ENCODE measurements at regions not wholly inside any gene's neighbourhood (a gene's known extent, or its start where the extent isn't known, plus 50 kb on each side); places are given as distances from the start of the nearest gene placed in this dataset.

DNA sequence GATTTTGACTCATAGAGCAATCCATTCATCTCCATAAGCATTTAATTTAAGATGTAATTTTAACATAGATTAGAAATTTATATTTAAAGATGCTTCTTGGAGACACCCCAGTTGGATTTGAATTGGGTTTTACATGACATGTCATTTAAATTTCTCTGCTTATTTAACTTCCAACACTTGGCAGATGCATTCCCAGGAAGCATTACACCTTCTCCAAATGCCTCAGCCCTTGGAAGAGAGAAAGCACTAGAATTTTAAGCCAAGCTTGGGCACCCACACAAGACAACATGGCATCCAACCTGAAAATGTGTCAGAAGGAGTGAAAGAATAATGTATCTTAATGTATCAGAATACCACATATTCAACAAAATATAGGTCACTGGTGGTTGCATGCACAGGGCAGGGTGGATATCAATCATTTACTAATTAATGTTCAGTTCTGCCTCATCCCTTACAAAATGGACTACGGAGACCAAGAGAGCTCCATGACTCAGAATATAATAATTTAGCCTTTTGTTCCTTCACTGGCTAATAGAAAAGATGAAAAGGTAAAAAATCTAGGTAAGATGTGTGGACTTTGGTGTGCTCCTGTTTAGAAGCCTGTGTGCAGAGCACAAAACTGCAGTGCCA lies 541.7 kb upstream of the SORCS1 start:
- no peak for DNase-seq (ENCODE audit: low read depth)

DNA sequence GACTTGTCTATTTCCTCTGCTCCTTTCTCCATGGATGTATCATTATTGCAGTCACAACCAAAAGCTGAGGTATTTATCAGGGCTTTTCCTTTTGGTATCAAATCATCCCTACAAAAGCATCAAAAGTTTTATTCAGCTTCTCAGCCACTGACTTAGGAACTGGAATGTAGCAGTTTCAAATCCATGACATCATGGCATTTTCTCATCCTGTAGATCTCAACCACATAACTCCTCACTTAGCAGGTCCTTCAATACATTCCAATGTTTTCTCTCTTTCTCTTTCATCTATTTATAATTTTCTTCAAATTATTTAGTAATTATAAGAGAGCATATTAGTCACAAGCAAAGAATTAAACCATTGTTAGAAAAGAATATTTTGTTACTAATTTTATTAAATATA lies 537.4 kb upstream of the SORCS1 start:
- DNase-seq (ENCODE audit: low read depth): no peak

DNA sequence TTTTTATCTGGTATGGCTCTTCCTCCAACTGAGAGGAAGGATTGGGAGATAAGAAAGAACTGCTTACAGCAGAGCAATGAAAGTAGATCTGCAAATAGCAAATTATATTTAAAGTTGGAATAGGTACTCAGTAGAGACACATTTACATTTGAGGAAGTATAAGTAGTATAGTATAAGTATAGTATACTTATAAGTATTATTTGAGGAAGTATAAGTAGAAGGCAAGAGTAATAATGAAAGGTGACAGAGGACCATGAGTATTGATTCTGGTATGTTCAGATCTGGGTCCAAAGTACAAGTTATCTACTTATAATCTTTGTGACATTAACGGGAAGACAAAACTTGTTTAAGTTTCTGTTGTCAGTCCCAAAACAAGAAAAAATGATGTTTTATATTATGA lies 527.6 kb upstream of the SORCS1 start:
- no peak for DNase-seq (ENCODE audit: low read depth)

DNA sequence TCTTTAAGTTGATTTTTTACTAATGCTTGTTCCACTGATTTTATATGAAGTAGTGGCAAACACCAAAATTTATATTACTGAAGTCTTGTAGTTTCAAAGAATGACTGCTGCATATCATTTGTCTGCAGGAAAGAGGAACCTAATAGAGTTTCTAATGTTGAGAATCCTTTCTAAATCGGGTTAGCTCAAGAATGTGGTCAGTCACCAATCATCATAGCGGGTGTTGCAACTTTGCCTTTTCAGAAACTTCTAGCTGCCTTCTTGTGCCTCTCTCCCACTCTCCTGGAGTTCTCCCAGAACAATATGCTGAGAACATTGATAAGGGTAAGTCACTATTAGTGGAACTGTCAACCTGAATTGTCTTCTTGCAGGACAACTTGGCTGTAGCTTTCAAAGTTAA lies 524.8 kb upstream of the SORCS1 start:
- no peak for DNase-seq (ENCODE audit: low read depth)

DNA sequence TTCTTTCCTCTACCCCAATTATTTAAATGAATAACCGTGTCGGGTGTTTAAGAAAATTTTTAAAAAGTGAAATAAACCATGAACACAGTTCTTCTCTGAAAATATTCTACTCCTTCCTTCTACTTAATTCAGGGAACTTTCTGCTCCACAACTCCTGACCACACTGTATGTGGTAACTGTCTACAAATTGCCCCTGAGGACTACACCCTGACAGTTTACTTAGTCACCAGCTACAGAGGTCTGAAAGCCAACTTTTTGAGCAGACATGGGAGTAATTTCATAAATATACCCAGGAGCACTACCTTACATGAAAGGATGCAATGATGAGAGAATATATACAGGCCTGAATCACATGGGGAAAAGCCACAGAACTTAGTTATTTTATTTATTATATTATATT lies 523.2 kb upstream of the SORCS1 start:
- DNase-seq (ENCODE audit: low read depth): no peak

DNA sequence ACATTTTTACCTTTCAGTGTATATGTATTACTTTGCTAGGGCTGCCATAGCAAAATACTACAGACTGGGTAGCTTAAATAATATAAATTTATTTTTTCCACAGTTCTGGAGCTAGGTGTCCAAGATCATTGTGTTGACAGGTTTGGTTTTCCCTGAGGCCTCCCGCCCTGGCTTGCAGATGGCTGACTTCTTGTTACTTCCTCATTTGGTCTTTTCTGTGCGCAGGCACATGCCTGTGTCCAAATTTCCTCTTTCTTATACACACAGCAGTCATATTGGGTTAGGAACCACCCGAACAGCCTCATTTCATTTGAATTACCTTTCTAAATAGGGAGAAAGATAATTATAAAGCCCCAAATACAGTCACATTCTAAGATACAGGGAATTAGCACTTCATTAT lies 521.6 kb upstream of the SORCS1 start:
- no peak for DNase-seq (ENCODE audit: low read depth)

DNA sequence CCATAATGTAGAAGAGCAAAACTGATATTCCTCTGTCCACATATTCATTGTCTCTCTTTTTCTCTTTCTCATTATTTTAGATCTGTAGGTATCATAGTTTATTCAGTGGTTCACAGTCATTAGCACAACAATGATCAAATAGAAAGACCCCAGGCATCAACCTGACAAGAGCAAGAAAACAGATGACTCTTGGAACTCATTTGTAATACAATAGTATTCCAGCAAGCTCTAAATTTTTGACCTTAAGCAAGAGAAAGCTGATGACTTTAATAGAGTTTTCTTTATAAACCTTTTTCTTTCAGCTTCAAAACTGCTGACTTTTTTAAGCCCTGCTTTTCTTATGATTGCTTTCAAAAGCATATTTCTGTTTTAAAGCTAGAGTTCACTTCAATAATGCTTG lies 507.5 kb upstream of the SORCS1 start:
- DNase-seq (ENCODE audit: low read depth): no peak

DNA sequence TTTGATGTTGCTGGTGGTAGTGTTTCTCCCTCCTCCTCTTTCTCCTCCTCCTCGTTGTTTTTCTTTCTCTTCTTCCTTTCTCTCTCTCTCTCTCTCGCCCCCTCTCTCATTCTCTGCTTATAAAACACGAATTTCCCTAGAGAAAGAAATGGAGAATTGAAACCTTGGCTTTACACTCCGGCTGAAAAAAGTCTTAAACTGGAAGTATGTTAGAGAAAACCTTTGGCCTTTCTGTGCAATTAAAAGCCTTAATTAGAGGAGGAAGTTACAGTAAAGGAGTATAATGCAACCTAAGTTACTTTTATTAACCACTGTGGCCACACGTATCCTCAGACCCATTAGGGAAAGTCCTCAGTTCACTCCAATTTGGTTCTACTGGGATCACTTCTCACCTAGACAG lies 501.7 kb upstream of the SORCS1 start:
- no peak for DNase-seq (ENCODE audit: low read depth)

DNA sequence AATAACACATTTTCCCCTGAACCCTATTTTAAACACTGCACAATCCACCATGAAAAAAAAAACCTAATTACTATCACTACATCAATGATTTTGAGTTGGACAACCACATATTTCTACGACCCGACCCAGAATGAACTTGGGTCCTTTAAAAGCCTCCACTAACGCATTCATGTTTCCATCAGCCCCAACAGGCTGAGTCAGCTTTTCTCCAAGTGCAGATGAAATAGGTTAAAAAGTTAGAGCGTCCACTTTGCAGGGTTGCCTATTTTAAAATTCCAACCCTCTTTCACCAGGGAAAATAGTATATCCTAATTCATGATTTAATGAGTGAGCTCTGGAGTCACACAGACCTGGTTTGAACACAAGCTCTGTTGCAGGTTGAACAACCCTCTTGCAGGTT lies 501.0 kb upstream of the SORCS1 start:
- no peak for DNase-seq (ENCODE audit: low read depth)

DNA sequence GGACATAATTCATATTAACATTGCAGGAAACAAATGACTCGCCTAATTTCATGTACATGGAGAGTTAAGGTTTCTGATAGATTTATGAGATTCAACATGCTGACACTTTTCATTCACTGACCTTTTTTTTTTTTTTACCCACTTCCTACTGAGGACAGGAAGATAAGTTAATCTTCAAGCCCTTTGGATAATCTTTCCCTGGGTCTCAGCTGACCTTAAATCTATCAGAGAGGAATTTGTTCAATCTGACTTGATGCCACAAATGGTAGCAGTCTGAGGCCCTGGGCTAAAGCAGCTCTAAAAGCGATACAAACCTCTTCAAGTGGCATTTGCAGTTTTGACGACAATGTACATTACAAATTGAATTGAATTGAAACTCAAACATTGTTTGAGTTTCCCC lies 493.3 kb upstream of the SORCS1 start:
- DNase-seq (ENCODE audit: low read depth): no peak

DNA sequence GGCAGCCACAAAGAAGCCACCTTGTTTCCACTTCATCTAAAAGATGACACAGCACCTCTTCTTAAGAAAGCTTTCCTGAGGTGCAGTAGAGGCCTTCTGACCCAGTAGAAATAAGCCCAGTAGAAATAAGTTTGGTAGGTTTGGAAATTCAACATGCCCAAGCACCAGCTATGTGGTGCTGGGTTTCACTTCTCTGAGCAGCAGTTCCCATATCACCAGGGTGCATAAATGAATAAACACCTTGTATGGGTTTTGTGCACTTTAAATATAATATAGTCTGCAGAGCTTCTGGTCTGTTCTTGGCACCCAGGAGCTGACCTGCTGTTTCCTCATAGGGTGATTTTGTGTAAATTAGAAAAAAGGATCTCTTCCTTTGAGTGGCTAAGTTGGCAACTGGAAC lies 492.4 kb upstream of the SORCS1 start:
- DNase-seq (ENCODE audit: low read depth): no peak

DNA sequence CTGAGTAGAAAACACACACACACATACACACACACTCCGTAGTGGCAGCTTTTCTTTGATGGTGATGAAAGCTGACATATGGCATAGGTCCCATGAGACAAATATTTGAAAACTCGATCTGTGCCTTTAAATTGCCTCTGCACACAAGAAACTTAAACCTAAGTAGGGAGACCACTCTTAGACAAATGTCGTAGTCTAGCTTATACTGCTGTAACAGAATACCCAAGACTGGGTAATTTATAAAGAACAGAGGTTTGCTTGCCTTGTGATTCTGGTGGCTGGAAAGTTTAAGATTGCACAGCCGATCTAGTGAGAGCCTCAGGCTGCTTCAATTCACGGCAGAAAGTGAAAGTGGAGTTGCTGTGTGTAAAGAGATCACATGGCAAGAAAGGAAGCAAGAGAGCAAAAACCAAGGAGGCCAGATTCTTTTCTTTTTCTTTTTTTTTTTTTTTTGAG lies 489.4 kb upstream of the SORCS1 start:
- DNase-seq (ENCODE audit: low read depth): peak; percentile 43

DNA sequence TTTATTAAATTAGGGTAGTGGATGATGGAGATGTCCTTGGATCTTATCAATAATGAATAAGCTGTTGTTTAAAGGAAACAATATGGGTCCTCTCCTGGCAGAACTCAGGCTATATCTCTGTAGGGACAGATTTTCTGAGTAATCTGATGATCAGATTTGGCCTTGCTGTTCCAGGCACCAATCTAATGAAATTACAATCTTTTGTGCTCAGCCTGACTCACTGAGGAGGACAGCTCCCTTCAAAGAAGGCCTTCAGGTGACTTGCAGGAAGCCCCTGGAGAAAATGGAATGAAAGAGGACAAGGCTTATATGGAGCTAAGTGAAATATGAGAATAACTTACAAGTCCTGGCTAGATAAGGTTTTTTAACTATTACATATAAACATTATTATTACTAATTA lies 486.4 kb upstream of the SORCS1 start:
- DNase-seq (ENCODE audit: low read depth): no peak

DNA sequence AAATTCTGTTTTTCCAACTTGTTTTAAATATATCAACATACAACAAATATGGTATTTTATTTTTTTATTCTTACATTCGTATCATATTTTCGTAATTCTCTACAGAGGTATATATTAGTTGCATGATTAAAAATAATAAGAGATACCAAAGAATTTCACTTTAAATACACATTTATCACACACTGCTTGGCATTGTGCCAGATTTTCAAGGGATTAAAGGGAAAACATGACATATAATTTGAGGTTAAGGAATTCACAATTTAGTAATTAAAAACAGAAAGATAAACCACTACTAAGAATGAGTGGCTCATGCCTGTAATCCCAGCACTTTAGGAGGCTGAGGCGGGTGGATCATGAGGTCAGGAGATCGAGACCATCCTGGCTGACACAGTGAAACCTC lies 484.7 kb upstream of the SORCS1 start:
- DNase-seq (ENCODE audit: low read depth): no peak

DNA sequence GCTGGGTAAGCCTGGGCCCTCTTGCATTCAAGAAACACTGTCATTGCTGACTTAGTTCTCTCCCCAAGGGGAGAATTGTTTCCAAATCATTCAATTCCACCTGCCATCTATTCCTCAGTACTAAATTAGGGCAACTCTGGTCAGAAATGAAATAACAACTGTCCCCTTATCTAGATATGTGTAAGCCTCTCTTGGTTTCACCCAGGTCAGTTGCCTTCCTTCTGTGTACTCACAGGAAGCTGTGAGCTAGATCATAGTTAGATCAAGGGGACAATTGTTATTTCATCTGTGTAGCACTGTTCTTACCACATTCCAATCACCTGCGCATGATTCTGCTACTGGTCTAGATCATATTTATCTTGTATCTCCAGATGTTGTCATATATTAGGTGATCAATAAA lies 483.0 kb upstream of the SORCS1 start:
- no peak for DNase-seq (ENCODE audit: low read depth)

DNA sequence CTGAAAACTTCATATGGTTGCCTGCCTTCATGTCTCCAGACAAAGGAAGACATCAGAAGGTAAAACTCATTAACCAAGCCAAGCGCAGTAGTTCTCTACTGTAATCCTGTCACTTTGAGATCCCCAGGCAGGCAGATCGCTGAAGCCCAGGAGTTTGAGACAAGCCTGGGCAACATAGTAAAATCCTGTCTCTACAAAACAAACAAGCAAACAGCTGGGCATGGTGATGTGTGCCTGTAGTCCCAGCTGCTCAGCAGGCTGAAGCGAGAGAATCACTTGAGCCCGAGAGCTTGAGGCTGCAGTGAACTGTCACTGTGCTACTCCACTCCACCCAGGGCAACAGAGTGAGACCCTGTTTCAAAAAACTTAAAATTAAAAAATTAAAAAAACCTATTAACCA lies 467.4 kb upstream of the SORCS1 start:
- DNase-seq (ENCODE audit: low read depth): no peak

DNA sequence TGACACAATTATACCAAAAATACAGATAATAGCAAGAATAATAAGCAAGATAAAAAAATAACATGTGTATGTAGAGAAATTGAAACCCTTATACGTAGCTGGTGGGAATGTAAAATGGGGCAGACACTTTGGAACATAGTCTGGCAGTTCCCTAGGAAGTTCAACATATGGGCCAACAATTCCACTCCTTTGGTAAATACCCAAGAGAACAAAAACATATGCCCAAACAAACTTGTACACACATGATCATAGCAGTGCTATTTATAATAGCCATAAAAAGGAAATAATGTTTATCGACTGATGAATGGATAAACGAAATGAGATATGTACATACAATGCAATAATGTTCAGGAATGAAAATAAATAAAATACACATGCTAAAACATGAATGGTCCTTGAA lies 462.4 kb upstream of the SORCS1 start:
- no peak for DNase-seq (ENCODE audit: low read depth)

DNA sequence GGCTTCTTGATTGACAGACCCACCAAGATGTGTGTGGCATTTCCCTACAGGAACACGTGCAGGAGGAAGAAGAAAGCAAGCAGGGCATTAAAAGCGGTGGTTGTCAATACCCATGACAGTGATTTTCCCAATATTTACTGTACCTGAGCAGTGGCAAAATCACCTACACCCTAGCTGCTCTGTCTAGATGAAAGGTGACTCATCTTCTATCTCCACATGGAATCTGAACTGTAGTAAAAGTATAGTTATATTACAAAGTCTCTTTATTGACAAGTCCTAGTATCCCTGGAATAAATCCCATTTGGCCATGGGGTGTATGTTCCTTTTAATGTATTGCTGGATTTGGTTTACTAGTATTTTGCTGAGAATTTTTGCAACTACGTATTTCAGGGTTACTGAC lies 458.8 kb upstream of the SORCS1 start:
- no peak for DNase-seq (ENCODE audit: low read depth)

DNA sequence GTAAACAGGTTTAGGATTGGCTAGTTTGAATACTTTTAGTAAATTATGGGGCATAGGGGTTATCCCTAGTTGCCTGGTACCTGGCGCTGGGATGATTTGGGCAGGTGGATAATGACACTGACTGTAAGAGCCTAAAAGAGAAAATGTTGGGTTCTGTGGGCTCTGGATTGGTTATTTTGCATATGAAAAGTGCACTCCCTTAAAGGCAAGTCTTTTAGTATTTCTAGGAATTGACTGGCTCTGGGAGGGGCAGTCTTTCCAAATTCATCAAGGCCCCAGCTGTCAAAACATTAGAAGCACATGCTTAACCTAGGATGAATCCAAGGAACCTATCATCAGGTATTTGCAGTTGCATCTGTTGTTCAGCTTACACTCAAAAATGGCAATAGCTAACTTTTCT lies 454.6 kb upstream of the SORCS1 start:
- DNase-seq (ENCODE audit: low read depth): no peak

DNA sequence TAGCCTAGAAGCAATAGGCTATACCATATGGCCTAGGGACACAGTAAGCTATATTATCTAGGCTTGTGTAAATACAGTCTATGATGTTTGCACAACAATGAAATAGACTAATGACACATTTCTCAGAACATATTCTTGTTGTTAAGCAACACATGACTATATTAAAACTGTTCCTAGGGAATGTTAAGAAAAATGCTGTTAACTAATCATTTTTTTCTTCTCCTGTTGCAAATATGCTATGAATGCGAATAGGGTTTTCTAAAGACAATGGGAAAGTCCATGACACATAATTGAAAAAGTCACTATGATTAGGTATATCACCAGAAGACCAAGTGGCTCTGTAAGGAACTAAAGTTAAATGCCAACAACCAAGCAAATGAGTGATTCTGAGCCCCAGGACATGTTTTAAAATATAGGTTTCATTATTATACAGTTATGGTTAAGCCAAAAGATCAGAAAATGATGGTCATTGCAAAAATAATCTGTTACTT lies 454.0 kb upstream of the SORCS1 start:
- DNase-seq (ENCODE audit: low read depth): no peak

DNA sequence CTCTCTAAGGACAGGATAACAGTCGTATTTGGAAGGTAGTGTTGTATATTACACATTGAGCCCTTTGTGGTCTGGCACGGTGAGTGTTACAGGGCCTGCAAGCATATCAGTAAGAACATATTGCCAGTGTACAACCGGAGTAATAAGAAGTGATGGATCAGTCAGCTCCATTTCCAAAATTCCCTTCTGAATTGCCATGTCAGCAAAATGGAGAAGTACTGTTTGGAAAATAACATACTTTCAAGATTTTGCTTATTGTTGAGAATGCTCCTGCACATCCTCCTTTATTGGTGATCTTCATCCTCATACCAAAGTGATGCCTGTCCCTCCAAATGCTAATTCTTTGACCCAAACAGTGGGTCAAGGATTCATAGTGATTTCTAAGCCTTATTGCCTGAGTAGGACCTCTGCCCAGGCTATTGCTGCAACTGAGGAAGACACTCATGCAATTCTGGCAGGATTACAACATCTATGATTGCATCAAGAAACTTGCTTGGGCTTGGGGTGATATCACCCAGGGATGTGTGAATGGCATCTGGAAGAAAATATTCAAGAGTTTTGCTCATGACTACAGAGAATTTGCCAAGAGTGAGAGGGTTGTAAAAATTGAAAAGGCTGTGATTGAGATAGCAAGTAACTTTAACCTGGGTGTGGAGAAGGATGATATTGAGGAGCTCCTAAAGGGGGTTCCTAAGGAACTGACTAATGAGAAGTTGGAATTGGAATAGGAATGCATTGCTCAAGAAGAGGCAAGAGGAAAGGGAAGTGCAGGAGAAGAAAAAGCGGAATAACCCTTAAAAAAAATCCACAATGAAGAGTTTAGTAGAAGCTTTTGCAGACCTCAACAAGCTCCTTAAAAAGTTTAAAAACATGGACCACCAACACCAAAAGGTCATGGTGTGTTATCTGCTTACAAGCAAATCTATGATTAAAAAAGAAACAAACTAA lies 452.2 kb upstream of the SORCS1 start:
- DNase-seq (ENCODE audit: low read depth): peak; percentile 73

DNA sequence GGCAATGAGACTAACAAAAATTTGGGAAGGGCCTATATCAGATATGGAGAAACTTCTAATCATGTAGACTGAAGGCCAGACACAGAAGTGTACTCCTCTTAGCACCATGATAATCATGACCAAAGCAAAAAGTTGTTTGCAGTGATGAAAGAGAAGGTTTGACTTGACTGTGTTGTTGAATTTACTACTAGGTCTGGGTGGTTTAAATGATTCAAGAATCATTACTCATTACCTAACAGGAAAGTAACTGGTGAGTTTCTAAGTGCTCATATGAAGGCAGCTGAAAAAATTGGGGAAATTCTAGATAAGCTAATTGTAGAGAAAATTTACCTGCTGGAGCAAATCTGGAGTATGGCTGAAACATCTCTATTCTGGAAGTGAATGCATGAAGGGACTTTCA lies 451.5 kb upstream of the SORCS1 start:
- DNase-seq (ENCODE audit: low read depth): no peak

DNA sequence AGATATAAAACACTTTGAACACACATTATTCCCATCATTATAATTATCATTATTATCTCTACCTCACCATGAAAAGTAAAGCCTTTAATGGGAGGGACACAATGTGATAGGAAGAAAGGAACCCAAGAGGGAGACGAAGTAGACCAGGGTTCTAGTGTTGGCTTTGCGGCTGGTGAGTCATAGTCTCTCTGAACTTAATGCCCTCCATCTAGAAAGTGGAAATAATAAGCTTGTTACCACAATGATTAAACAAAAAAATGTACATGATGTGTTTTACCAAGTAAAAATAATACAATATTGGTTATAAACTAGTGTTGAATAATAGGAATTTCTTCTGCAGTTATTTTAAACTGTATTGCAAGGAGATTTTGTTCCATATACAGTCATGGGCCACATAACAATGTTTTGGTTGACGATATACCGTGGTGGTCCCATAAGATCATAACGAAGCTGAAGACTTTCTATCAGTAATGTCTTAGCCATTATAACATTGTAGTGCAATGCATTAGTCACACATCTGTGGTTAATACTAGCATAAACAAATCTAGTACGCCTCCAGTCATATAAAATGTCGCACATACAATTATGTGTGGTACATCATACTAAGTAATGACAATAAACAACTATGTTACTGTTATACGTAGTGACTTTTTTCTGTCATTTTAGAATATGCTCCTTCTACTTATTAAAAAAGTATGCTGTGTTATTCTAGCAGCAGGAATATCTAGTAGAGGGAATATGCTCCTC lies 450.6 kb upstream of the SORCS1 start:
- DNase-seq (ENCODE audit: low read depth): peak; percentile 55
